COLO668 (cell line): ENCODE measurements at regions not wholly inside any gene's neighbourhood (a gene's known extent, or its start where the extent isn't known, plus 50 kb on each side); places are given as distances from the start of the nearest gene placed in this dataset.
A peak's percentile ranks its signal among the peaks of the same experiment; 100 is the strongest.

ENCODE experiments used
- DNase-seq: peaks from one replicate; lab custom pipeline; 2025; ENCODE audit not compliant: unreplicated experiment; lab: John Stamatoyannopoulos, UW

DNA sequence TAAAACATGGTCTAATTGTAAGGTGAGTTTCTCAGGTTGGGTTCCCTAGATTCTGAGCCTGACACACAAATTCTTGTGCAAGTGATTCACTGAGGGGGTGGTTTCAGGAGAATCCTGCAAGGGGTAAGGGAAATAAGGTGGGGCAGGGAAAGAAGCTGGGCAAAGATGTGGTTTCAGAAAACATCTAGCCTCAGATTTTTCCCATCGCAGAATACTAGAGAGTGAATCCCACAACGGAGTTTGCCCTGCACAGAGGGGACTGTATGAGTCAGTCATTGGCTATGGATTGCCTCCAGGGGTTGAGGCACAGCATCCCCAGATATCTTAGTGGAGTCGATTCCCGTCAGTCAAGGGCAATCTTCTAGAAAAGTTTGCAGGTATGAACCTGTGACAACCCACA, 65.2 kb downstream of the PRL start:
- DNase-seq, result no peak

DNA sequence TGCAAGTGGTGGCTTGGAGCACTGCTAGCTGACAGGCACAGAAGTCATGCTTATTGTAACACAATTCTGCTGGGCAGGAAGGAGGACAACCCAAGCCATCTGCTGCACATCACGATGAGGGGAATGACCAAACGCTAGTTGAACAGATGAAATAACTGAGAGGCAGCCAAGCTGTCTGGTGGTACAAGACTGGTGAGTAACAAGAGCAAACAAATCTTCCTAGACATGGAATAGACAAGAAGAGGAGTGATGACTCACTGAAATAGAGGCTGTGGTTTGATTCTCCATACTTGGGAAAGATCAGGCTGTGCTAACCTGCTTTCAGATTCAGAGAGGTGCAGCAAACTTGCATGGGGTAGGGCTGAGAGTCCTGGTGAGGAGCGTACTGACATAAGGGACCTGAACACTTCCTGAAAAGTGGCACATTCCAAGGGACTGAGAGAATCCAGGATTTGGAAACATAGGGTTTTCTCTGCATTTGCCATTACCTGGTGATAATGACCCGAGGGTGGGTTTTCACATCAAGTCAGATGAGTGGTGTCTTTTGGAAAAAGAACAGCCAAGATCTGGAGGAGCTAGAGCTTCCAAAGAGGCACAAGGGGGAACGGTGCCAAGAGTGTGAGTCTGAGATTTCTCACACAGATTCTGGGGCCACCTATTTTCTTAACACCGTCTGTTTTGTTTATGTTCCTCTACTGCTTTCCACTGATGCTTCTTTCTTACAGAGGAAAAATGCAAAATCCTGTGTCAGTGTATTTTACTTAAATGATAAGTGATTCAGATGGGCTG, 60.0 kb downstream of the PRL start:
- DNase-seq, result peak; percentile 8
